Mammary epithelial cell (primary cell): ENCODE measurements at regions not wholly inside any gene's neighbourhood (a gene's known extent, or its start where the extent isn't known, plus 50 kb on each side); places are given as distances from the start of the nearest gene placed in this dataset.

ENCODE experiments used
- CTCF ChIP-seq, 2 donors: IDR thresholded peaks in 1 of 2; conservative IDR thresholded peaks in 1 of 2; 2 replicates each; pipeline ENCODE4 v1.5.1; 2011 to 2012; ENCODE audit warnings: inconsistent platforms in 2 of 2, low read length in 2 of 2, mild to moderate bottlenecking in 2 of 2, control low read depth in 1 of 2, low read depth in 1 of 2; ENCODE audit not compliant: insufficient read depth in 1 of 2; ENCODE audit errors: extremely low read depth in 1 of 2
- EZH2 ChIP-seq: IDR thresholded peaks from 2 replicates; pipeline ENCODE4 v1.6.1; 2012; ENCODE audit warnings: low read length, inconsistent platforms, borderline replicate concordance

- no peak for TF ChIP-seq CTCF (conservative IDR thresholded peaks at IDR 0.05 in 1 of 2, IDR thresholded peaks at IDR 0.05 in 1 of 2; ENCODE audit: extremely low read depth in 1 of 2, insufficient read depth in 1 of 2, low read depth in 1 of 2, low read length in 2 of 2)
- no peak for TF ChIP-seq EZH2
Observed at GRCh38 chr5:89707891-89708290, 701.7 kb downstream of the CETN3 start.
